Trophoblast cell (in vitro differentiated cells and primary cell): ENCODE measurements at regions not wholly inside any gene's neighbourhood (a gene's known extent, or its start where the extent isn't known, plus 50 kb on each side); places are given as distances from the start of the nearest gene placed in this dataset.
"Not testable (repeated sequence)": the region's sequence is repeated elsewhere in the genome, so short reads cannot be mapped to it uniquely, and the experiment has no call there.

ENCODE experiments used
- DNase-seq, 2 donors: peaks; one replicate each; pipeline ENCODE4 v3.0.0-alpha.2; 2016
- H2AFZ ChIP-seq: 2 replicates; pipeline ENCODE4 v1.6.1; 2013; ENCODE audit warnings: low read length, moderate library complexity, mild to moderate bottlenecking; ENCODE audit not compliant: insufficient read depth, poor library complexity
- H2AK5ac ChIP-seq: 2 replicates; pipeline ENCODE4 v1.6.1; 2013; ENCODE audit warnings: mild to moderate bottlenecking, low read length
- H2BK120ac ChIP-seq: 2 replicates; pipeline ENCODE4 v1.6.1; 2013; ENCODE audit warnings: low read length, mild to moderate bottlenecking, moderate library complexity; ENCODE audit not compliant: insufficient read depth, poor library complexity
- H2BK12ac ChIP-seq: 2 replicates; pipeline ENCODE4 v1.6.1; 2013; ENCODE audit warnings: mild to moderate bottlenecking, low read length, moderate library complexity
- H2BK5ac ChIP-seq: 2 replicates; pipeline ENCODE4 v1.6.1; 2013; ENCODE audit warnings: low read length, low read depth, moderate library complexity, mild to moderate bottlenecking; ENCODE audit not compliant: poor library complexity
- H3K14ac ChIP-seq: 2 replicates; pipeline ENCODE4 v1.6.1; 2013; ENCODE audit warnings: mild to moderate bottlenecking, low read length
- H3K18ac ChIP-seq: 2 replicates; pipeline ENCODE4 v1.6.1; 2013; ENCODE audit warnings: mild to moderate bottlenecking, low read length
- H3K23ac ChIP-seq: 2 replicates; pipeline ENCODE4 v1.6.1; 2013; ENCODE audit warnings: low read length
- H3K27ac ChIP-seq: 2 replicates; pipeline ENCODE4 v1.5.1; 2013; ENCODE audit warnings: low read depth, mild to moderate bottlenecking, inconsistent platforms, low read length, moderate library complexity
- H3K27me3 ChIP-seq: 2 replicates; pipeline ENCODE4 v1.6.1; 2013; ENCODE audit warnings: inconsistent platforms, mild to moderate bottlenecking, low read length, moderate library complexity; ENCODE audit not compliant: insufficient read depth
- H3K36me3 ChIP-seq, 2 experiments: 1 replicate in 1 of 2; 2 replicates in 1 of 2; pipeline ENCODE4 v1.6.1; 2013; ENCODE audit warnings: low read length in 2 of 2, mild to moderate bottlenecking in 2 of 2, moderate library complexity in 1 of 2; ENCODE audit not compliant: insufficient read depth in 2 of 2, control insufficient read depth in 1 of 2
- H3K4ac ChIP-seq: 2 replicates; pipeline ENCODE4 v1.6.1; 2013; ENCODE audit warnings: low read depth, mild to moderate bottlenecking, low read length, moderate library complexity
- H3K4me1 ChIP-seq, 2 experiments: 1 replicate in 1 of 2; 2 replicates in 1 of 2; pipeline ENCODE4 v1.6.1; 2013; ENCODE audit warnings: low read length in 2 of 2, mild to moderate bottlenecking in 2 of 2, moderate library complexity in 1 of 2; ENCODE audit not compliant: insufficient read depth in 2 of 2, control insufficient read depth in 1 of 2
- H3K4me2 ChIP-seq: 2 replicates; pipeline ENCODE4 v1.6.1; 2013; ENCODE audit warnings: inconsistent platforms, mild to moderate bottlenecking, low read length, moderate library complexity
- H3K4me3 ChIP-seq: 2 replicates; pipeline ENCODE4 v1.5.1; 2013; ENCODE audit warnings: mild to moderate bottlenecking, low read depth, low read length, inconsistent platforms
- H3K79me1 ChIP-seq: one replicate; pipeline ENCODE4 v1.6.1; 2013; ENCODE audit warnings: low read length
- H3K79me2 ChIP-seq: 2 replicates; pipeline ENCODE4 v1.6.1; 2013; ENCODE audit warnings: low read length, mild to moderate bottlenecking; ENCODE audit not compliant: control insufficient read depth, insufficient read depth, poor library complexity
- H3K9ac ChIP-seq: 2 replicates; pipeline ENCODE4 v1.6.1; 2013; ENCODE audit warnings: mild to moderate bottlenecking, low read length
- H3K9me3 ChIP-seq: 2 replicates; pipeline ENCODE4 v1.6.1; 2013; ENCODE audit warnings: low read depth, mild to moderate bottlenecking, control low read depth, inconsistent platforms, low read length; ENCODE audit not compliant: insufficient read depth
- H4K12ac ChIP-seq: 2 replicates; pipeline ENCODE4 v1.6.1; 2013; ENCODE audit warnings: low read depth, mild to moderate bottlenecking, low read length, moderate library complexity
- H4K8ac ChIP-seq: 2 replicates; pipeline ENCODE4 v1.6.1; 2013; ENCODE audit warnings: low read depth, mild to moderate bottlenecking, low read length, moderate library complexity
- H4K91ac ChIP-seq: one replicate; pipeline ENCODE4 v1.6.1; 2013; ENCODE audit warnings: low read depth, mild to moderate bottlenecking, low read length, moderate library complexity
- WGBS: extraction: QIAGEN DNeasy Blood & Tissue Kit; methylation state at CpG from one replicate; pipeline ENCODE4 v1.1.7; 2013; ENCODE audit warnings: missing lambda C conversion rate; ENCODE audit not compliant: insufficient read length, insufficient coverage; ENCODE audit errors: extremely low coverage; 5-methylcytosine and 5-hydroxymethylcytosine counted together

DNA sequence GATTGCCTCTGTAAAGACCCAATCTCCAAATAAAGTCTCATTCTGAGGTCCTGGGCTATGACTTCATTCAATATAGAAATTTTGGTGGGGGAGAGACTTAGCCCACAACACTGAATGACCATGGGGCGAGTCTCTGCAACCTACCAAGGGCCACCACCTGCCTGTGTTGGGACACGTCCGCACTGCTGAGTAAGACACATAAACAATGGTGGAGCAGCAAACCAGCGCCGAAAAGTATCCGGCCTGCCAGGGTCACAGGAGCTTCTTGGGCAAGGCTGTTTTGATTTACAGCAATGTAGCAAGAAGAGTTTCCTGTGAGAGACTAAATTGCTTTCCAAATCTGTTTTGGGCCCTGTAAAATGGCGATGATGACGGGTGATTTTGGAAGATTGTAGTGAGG is 122.3 kb downstream of the SHANK2 start:
- DNase-seq, result no peak
- H4K91ac ChIP-seq, result no peak overlapping the region
- H3K9me3 ChIP-seq, result no peaks in the 10 kb centered on the region
- H2BK12ac ChIP-seq, result no peak overlapping the region
- H3K23ac ChIP-seq, result no peak overlapping the region
- no peak overlapping the region for H2BK5ac ChIP-seq
- H3K79me1 ChIP-seq, result no peaks in the 10 kb centered on the region
- H3K14ac ChIP-seq, result no peak overlapping the region
- H3K4me3 ChIP-seq, result no peak overlapping the region
- H3K4me2 ChIP-seq, result no peak overlapping the region
- no CpG with 5 or more reads among the region's 8 CpGs for WGBS
- H2AK5ac ChIP-seq, result no peak overlapping the region
- H4K12ac ChIP-seq, result no peak overlapping the region
- H3K9ac ChIP-seq, result no peak overlapping the region
- no peak overlapping the region for H3K18ac ChIP-seq
- peaks cover 4% of the 10 kb centered on the region in 2 experiments for H3K4me1 ChIP-seq
- no peaks in the 10 kb centered on the region for H3K27me3 ChIP-seq
- H3K79me2 ChIP-seq, result no peaks in the 10 kb centered on the region
- no peak overlapping the region for H3K4ac ChIP-seq
- H2BK120ac ChIP-seq, result no peak overlapping the region
- H4K8ac ChIP-seq, result no peak overlapping the region
- H3K36me3 ChIP-seq, result peaks cover 2 to 10% of the 10 kb centered on the region in 2 experiments
- H3K27ac ChIP-seq, result no peak overlapping the region
- H2AFZ ChIP-seq, result no peak overlapping the region

DNA sequence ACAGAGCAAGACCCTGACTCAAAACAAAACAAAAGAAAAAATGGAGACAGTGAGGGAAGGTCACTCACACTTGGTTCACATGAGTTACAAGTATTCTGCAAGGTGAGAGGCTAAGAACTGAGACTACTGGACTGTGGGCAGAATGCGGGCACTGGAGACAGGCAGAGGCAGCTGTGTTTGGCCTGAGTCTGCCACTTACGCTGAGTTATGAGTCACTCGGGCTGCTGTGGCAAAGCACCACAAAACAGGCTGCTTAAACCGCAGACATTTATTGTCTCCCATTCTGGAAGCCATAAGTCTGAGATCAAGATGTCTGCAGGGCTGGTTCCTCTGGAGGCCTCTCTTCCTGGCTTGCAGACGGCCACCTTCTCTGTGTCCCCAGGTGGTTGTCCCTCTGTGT is 122.8 kb downstream of the SHANK2 start:
- Histone ChIP-seq H3K9ac (no peak overlapping the region), H3K18ac (no peak overlapping the region), H4K91ac (no peak overlapping the region), H3K9me3 (no peaks in the 10 kb centered on the region), H3K14ac (no peak overlapping the region), H2AK5ac (no peak overlapping the region), H3K4me1 (peaks cover 4% of the 10 kb centered on the region in 2 experiments), H3K27ac (no peak overlapping the region), H3K79me1 (no peaks in the 10 kb centered on the region), H3K27me3 (no peaks in the 10 kb centered on the region), H4K8ac (no peak overlapping the region), H2BK12ac (no peak overlapping the region), H3K36me3 (peaks cover 2 to 10% of the 10 kb centered on the region in 2 experiments), H3K79me2 (no peaks in the 10 kb centered on the region), H3K4me2 (no peak overlapping the region), H2BK120ac (no peak overlapping the region), H2AFZ (no peak overlapping the region), H3K4me3 (no peak overlapping the region), H2BK5ac (no peak overlapping the region), H4K12ac (no peak overlapping the region), H3K23ac (no peak overlapping the region), H3K4ac (no peak overlapping the region)
- no peak for DNase-seq
- WGBS, result no CpG with 5 or more reads among the region's 5 CpGs

DNA sequence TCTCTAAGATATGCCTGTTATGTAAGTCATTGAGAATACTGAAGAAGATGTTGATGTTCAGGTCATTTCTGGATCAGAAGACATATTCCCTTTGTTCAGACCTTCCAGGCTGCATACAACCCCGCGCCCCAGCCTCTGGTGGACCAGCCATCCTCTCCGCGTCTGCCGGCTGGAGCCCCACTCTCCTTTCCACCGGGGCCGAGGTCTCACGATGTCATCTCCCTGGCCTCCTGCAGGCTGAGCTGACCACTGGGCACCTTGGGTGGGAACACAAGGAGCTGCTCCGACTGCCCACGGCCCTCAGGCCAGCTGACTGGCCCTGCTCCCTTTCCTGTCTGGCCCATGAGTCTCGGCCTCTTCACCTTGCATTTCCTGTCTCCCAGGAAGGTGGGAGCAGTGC is 124.6 kb downstream of the SHANK2 start:
- Histone ChIP-seq H2BK5ac (no peak overlapping the region), H3K4me3 (no peak overlapping the region)

DNA sequence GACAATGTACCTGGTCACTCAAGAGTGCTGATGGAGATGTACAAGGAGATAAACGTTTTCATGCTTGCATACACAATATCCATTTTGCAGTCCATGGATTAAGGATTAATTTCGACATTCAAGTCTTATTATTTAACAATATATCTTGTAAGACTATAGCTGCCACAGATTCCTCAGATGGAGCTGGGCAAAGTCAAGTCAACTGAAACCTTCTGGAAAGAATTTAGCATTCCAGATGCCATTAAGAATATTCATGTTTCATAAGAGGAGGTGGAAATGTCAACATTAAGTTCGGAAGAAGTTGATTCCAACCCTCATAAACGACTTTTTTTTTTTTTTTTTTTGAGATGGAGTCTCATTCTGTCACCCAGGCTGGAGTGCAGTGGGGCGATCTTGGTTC is 126.0 kb downstream of the SHANK2 start:
- H2AFZ ChIP-seq, H3K23ac ChIP-seq, H4K91ac ChIP-seq, H2AK5ac ChIP-seq, H3K9ac ChIP-seq, H3K27me3 ChIP-seq, H3K4ac ChIP-seq, H3K79me2 ChIP-seq, H2BK12ac ChIP-seq, H3K18ac ChIP-seq, H3K79me1 ChIP-seq, H3K4me2 ChIP-seq, H2BK120ac ChIP-seq, H3K4me1 ChIP-seq, H4K12ac ChIP-seq, H4K8ac ChIP-seq, DNase-seq, H3K27ac ChIP-seq, H3K9me3 ChIP-seq, H3K4me3 ChIP-seq, H2BK5ac ChIP-seq, H3K14ac ChIP-seq: not testable (repeated sequence)
- peaks cover 2 to 10% of the 10 kb centered on the region in 2 experiments for H3K36me3 ChIP-seq
- WGBS, result no CpG with 5 or more reads among the region's 5 CpGs

More for the DNA sequence above, 124.6 kb downstream of the SHANK2 start:
- Histone ChIP-seq H3K23ac (no peak overlapping the region), H3K4me2 (no peak overlapping the region), H2AK5ac (no peak overlapping the region), H3K27ac (no peak overlapping the region), H2BK12ac (no peak overlapping the region), H4K8ac (no peak overlapping the region), H3K18ac (no peak overlapping the region), H3K9me3 (no peaks in the 10 kb centered on the region), H3K79me1 (no peaks in the 10 kb centered on the region), H3K4ac (no peak overlapping the region), H3K14ac (no peak overlapping the region), H2BK120ac (no peak overlapping the region), H3K36me3 (peaks cover 2 to 10% of the 10 kb centered on the region in 2 experiments), H3K79me2 (no peaks in the 10 kb centered on the region), H2AFZ (no peak overlapping the region), H3K27me3 (no peaks in the 10 kb centered on the region), H3K4me1 (peaks cover 4% of the 10 kb centered on the region in 2 experiments), H4K12ac (no peak overlapping the region), H3K9ac (no peak overlapping the region), H4K91ac (no peak overlapping the region)
- DNase-seq, result no peak
- WGBS, result no CpG with 5 or more reads among the region's 11 CpGs
